ENCODE measurements at regions not wholly inside any gene's neighbourhood (a gene's known extent, or its start where the extent isn't known, plus 50 kb on each side); places are given as distances from the start of the nearest gene placed in this dataset.
"Not testable (repeated sequence)": the region's sequence is repeated elsewhere in the genome, so short reads cannot be mapped to it uniquely, and the experiment has no call there.

DNA sequence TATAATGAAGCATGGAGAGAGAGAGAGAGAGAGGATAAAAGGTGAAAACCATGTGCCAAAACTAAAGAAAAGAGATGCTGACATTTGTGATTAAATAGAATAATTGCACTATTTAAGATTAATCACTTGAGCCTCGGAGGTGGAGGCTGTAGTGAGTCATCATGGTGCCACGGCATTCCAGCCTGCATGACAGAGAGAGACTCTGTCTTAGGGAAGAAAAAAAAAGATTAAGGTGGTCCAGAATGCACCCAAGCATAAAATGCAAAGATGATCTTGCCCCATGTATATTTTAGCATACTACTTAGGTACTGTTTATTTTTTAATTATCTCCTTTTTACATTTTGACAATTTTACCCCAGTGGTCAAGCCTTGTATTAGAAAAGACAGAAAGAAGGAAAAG is 742.5 kb downstream of the SPATA31A1 start:
- H3K4me1 Mint-ChIP-seq (ENCODE audit: low read depth); H3K27me3 Mint-ChIP-seq (ENCODE audit: low read depth); ATAC-seq (replicated peaks in 1 of 2); DNase-seq; H3K9me3 Mint-ChIP-seq; H3K27ac Mint-ChIP-seq; H3K4me3 Mint-ChIP-seq; H3K36me3 Mint-ChIP-seq (ENCODE audit: insufficient read depth in 2 of 2): not testable (repeated sequence)

DNA sequence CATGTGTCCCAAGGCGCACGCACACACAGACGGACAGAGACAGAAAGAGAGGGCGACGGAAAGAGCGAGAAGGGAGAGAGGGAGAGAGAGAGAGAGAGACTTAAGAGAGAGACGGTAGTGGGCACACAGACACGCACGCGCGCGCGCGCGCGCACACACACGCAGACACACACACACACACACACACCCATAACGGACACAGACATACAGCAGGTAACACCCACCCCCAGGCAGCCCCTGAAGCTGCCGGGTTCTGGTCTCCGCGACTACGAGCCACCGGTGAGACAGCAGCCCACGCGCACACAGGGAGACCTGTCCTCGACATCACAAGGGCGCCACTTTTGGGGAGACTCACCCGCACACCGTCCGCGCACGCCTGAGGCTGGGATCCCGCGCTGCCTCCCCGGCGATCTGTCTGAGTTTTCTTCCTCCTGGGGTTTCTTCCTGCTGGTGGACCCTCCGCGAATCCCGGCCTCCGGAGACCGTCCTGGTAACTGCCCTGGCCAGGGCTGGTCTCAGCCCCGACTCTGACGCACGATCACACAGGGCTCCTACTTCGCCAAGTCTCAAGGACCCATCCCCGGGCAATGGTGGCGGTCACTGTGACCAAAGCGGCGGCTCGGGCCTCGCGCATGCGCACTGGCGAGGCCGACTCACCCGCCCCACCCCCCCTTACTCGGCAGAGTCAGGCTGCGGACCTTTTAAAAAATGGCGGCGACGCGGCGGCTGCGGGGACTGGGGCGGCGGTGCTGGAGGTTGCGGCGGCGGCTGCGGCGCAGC is 750.7 kb downstream of the SPATA31A1 start:
- Mint-ChIP-seq H3K4me3 (peak overlapping the region; percentile 82 to 91), H3K27ac (peak overlapping the region; percentile 93)
- not testable (repeated sequence) for H3K9me3 Mint-ChIP-seq; H3K36me3 Mint-ChIP-seq (ENCODE audit: insufficient read depth in 2 of 2); H3K4me1 Mint-ChIP-seq (ENCODE audit: low read depth); H3K27me3 Mint-ChIP-seq (ENCODE audit: low read depth)
- ATAC-seq (replicated peaks in 1 of 2) (peak; percentile 45 to 69), DNase-seq (peak; percentile 8 to 18)

DNA sequence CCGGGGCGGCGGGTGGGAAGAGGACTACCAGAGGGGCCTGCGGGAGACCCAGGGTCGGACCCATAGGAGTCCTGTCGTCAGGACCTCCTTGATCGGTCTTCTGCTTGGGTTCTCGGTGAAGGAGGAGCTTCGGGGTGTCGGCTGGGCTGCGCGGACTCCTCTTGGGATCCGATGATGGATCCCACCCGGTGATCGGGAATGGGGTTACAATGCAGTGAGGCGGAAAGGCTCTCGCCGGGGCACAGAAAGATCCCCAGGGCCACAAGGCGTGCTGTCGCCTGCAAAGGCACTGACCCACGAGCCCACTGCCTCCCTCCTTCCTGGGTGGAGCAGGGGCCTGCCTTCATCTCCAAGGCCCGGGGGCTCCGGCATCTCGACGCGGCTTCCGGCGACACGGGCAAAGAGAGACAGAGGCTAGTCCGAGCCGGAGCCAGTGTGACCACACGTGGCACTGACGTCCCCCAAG is 751.3 kb downstream of the SPATA31A1 start:
- not testable (repeated sequence) for H3K4me3 Mint-ChIP-seq; DNase-seq; H3K4me1 Mint-ChIP-seq (ENCODE audit: low read depth); H3K27me3 Mint-ChIP-seq (ENCODE audit: low read depth); ATAC-seq (replicated peaks in 1 of 2); H3K27ac Mint-ChIP-seq; H3K36me3 Mint-ChIP-seq (ENCODE audit: insufficient read depth in 2 of 2); H3K9me3 Mint-ChIP-seq

DNA sequence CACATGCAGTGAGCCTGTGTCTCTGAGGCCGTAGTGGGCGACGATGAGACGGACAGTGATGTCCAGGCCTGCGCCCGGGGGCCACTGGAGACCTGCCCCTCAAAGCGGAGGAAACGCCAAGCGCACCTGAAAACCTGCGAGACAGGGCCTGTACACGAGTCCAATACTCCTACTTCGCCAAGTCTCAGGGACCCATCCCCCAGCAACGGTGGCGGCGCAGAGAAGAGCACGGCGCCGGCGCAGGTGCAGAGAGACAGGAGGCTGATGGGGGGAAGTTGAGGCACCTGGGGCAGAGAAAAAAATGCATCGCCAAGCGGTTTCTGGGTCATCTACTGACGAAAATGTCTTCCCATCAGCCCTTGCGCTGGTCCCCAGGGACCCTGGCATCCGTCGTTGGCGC is 751.8 kb downstream of the SPATA31A1 start:
- not testable (repeated sequence) for H3K4me1 Mint-ChIP-seq (ENCODE audit: low read depth); DNase-seq; ATAC-seq (replicated peaks in 1 of 2); H3K9me3 Mint-ChIP-seq; H3K36me3 Mint-ChIP-seq (ENCODE audit: insufficient read depth in 2 of 2); H3K27ac Mint-ChIP-seq; H3K4me3 Mint-ChIP-seq; H3K27me3 Mint-ChIP-seq (ENCODE audit: low read depth)

DNA sequence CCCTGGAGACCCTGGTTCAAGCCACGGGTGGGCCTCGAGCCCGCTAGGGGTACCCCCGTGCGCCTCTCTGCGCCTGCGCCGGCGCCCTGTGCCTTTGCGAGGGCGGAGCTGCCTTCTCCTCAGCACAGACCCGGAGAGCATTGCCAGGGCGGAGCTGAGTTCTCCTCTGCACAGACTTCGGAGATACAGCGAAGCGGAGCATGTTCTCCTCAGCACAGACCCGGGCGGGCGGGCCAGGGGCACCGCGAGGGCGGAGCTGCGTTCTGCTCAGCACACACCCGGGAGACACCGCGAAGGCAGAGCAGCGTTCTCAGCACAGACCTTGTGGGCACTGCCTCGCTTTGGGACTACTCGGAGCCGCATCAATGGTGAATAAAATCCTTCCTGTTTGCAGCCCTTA is 753.0 kb downstream of the SPATA31A1 start:
- not testable (repeated sequence) for DNase-seq; H3K36me3 Mint-ChIP-seq (ENCODE audit: insufficient read depth in 2 of 2); H3K27ac Mint-ChIP-seq; H3K4me1 Mint-ChIP-seq (ENCODE audit: low read depth); H3K4me3 Mint-ChIP-seq; H3K9me3 Mint-ChIP-seq; H3K27me3 Mint-ChIP-seq (ENCODE audit: low read depth)
- ATAC-seq (replicated peaks in 1 of 2): peak in 1 of 2 donors; percentile 36

DNA sequence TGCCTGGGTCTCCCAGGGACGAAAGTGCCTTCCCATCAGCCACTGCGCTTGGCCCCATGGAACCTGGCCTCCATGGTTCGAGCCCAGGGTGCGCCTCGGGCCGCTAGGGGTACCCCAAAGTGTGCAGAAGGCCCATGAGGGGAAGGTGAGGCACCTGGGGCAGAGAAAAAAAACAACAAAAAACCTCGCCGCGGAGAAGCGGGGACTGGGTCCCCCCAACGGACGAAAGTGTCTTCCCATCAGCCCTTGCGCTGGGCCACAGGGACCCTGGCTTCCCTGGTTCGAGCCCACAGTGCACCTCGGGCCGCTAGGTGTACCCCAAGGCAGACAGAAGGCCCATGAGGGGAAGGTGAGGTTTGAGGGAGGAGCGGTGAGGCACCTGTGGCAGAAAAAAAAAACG is 755.3 kb downstream of the SPATA31A1 start:
- not testable (repeated sequence) for H3K4me3 Mint-ChIP-seq; H3K36me3 Mint-ChIP-seq (ENCODE audit: insufficient read depth in 2 of 2); H3K27me3 Mint-ChIP-seq (ENCODE audit: low read depth); DNase-seq; ATAC-seq (replicated peaks in 1 of 2); H3K27ac Mint-ChIP-seq; H3K4me1 Mint-ChIP-seq (ENCODE audit: low read depth); H3K9me3 Mint-ChIP-seq

DNA sequence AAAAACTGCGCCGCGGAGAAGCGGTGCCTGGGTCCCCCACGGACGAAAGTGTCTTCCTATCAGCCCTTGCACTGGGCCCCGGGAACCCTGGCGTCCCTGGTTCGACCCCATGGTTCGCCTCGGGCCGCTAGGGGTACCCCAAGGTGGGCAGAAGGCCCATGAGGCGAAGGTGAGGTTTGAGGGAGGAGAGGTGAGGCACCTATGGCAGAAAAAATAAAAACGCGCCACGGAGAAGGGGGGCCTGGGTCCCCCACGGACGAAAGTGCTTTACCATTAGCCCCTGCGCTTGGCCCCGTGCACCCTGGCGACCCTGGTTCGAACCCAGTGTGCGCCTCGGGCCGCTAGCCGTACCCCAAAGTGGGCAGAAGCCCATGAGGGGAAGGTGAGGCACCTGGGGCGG is 756.1 kb downstream of the SPATA31A1 start:
- not testable (repeated sequence) for H3K4me3 Mint-ChIP-seq; H3K9me3 Mint-ChIP-seq; H3K36me3 Mint-ChIP-seq (ENCODE audit: insufficient read depth in 2 of 2); H3K4me1 Mint-ChIP-seq (ENCODE audit: low read depth); H3K27ac Mint-ChIP-seq; H3K27me3 Mint-ChIP-seq (ENCODE audit: low read depth); ATAC-seq (replicated peaks in 1 of 2); DNase-seq

DNA sequence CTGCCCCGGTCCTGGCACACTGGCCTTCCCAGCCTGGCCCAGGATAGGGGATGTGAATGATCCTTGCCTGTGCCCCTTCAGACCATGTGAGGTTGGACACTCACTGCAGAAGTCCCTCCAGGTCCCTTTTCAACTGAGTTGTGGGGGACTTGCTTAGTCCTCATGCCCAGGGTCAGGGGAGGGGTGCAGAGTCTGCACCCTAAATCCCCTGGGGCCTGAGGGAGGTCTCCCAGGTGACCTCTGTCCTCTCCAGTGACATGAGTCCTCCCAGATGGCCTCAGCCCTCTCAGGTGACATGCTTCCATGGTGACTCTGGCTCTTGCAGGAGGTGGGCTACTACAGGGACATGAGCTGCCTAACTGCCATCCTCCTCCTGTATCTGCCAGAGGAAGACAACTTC is 775.1 kb downstream of the SPATA31A1 start:
- H3K27ac Mint-ChIP-seq; H3K4me1 Mint-ChIP-seq (ENCODE audit: low read depth); DNase-seq; ATAC-seq (replicated peaks in 1 of 2); H3K9me3 Mint-ChIP-seq; H3K27me3 Mint-ChIP-seq (ENCODE audit: low read depth); H3K36me3 Mint-ChIP-seq (ENCODE audit: insufficient read depth in 2 of 2); H3K4me3 Mint-ChIP-seq: not testable (repeated sequence)

DNA sequence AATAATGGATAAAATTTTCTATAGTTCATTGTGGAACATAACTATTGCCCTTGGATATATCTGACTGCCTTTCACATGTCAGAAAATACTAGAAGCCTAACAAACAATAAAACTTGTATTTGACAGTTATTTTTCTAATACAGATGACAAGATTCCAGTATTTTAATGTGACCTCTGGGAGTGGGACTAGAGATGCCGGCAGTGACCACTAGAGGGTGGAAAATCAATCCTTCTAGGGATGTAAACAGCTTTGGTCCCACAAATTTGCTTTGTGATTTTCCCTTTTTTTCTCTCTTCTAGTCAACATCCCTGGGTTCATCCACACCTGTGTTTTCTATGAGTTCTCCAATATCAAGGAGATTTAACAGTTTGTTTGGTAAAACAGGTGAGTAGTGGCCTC is 813.7 kb downstream of the SPATA31A1 start:
- not testable (repeated sequence) for H3K9me3 Mint-ChIP-seq; DNase-seq; H3K4me1 Mint-ChIP-seq (ENCODE audit: low read depth); ATAC-seq (replicated peaks in 1 of 2); H3K27me3 Mint-ChIP-seq (ENCODE audit: low read depth); H3K27ac Mint-ChIP-seq; H3K36me3 Mint-ChIP-seq (ENCODE audit: insufficient read depth in 2 of 2); H3K4me3 Mint-ChIP-seq

DNA sequence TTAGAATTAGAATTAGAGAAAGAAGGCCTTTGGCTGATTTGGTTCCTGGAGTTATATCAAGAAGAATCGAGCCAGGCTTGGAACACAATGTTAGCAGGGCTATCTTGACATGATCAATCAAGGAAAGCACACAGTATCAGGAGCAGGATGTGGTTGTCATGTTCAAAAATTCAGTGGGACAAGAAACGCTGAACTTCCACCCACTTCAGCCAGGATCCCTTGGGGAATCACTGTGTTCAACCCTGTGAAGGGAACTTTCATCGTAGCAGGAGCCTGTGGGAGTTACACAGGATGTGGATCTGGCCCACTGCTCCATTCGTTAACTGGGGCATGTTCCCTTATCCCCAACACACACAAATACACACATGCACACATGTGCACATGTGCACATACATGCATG is 817.8 kb downstream of the SPATA31A1 start:
- not testable (repeated sequence) for H3K4me3 Mint-ChIP-seq; DNase-seq; H3K27me3 Mint-ChIP-seq (ENCODE audit: low read depth); H3K36me3 Mint-ChIP-seq (ENCODE audit: insufficient read depth in 2 of 2); H3K4me1 Mint-ChIP-seq (ENCODE audit: low read depth); ATAC-seq (replicated peaks in 1 of 2); H3K27ac Mint-ChIP-seq; H3K9me3 Mint-ChIP-seq

DNA sequence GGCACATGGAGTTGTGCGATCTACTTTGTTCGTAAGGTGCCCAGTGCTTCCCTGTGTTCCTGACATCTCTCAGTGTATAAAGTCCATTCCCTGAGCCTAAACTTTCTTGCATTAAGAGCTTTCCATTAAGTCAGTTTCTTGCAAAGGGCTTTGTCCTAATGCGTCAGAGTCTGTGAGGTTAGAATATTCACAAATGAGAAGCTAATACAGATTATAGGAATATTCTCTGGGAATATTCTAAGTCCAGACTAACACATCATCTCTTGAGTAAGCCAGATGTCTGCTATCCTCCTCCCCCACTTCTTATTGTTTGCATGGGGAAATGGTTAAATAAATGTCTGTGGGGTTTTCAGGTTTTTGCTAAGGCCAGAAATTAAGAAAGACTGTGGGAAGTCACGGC is 818.6 kb downstream of the SPATA31A1 start:
- H3K27me3 Mint-ChIP-seq (ENCODE audit: low read depth); H3K36me3 Mint-ChIP-seq (ENCODE audit: insufficient read depth in 2 of 2); H3K4me3 Mint-ChIP-seq; ATAC-seq (replicated peaks in 1 of 2); DNase-seq; H3K4me1 Mint-ChIP-seq (ENCODE audit: low read depth); H3K27ac Mint-ChIP-seq; H3K9me3 Mint-ChIP-seq: not testable (repeated sequence)

DNA sequence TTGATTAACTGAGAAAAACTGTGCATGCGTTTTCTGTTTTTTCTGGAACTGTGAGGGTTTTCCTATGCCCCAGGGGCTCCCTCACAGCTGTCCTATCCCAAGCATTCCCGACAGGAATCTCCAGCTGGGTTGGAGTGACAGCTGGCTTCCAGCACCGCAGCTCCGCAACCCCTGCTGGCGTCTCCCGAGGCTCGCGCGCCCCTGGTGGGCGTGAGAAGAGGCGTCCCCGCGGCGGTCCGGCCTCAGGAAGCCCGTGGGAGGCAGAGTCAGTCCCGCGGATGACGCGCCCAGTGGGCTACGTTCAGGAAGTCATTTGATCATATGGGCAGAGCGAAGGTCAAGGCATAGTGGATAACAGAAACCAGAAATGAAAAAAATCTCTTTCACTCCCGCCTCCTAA is 821.9 kb downstream of the SPATA31A1 start:
- H3K9me3 Mint-ChIP-seq; ATAC-seq (replicated peaks in 1 of 2); H3K27ac Mint-ChIP-seq; DNase-seq; H3K36me3 Mint-ChIP-seq (ENCODE audit: insufficient read depth in 2 of 2); H3K27me3 Mint-ChIP-seq (ENCODE audit: low read depth); H3K4me1 Mint-ChIP-seq (ENCODE audit: low read depth); H3K4me3 Mint-ChIP-seq: not testable (repeated sequence)

DNA sequence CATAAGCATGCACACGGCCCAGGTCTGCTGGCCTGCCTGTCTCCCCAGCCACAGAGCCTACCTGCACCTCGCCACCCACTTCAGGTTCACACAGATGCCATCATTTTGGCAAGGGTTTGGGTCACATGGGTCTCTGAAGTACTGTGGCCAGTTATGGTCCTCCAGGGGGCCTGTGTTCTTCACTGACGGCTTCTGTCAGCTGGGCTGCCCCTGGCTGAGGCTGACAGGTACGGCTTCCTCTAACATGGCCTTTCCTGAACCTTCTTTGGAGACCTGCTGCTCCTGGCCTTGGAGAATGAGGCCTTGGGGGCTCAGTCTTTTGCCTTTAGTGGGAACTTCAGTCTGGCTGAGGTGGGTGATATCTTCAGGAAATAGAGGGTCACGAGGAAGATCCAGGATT is 835.9 kb downstream of the SPATA31A1 start:
- H3K4me1 Mint-ChIP-seq (ENCODE audit: low read depth); H3K9me3 Mint-ChIP-seq; H3K36me3 Mint-ChIP-seq (ENCODE audit: insufficient read depth in 2 of 2); ATAC-seq (replicated peaks in 1 of 2); DNase-seq; H3K27me3 Mint-ChIP-seq (ENCODE audit: low read depth); H3K27ac Mint-ChIP-seq; H3K4me3 Mint-ChIP-seq: not testable (repeated sequence)

DNA sequence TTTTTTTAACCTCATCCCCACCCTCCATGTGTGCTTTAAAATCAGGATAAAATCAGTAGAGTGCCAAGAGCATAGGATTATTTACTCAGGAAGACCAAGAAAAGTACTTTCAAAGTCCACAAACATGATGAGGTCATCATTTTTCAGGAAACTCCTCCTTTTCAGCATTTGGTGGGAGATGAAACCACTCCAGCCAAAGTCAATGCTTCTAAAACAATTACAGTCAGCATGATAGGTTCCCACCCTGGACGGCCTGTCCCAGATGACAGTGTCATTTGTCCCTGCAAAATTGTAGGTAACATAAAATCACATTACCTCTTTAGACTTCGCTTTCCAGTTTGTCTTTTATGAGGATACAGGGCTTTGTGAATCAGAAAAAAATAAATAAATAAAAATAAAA is 836.7 kb downstream of the SPATA31A1 start:
- ATAC-seq (replicated peaks in 1 of 2); H3K36me3 Mint-ChIP-seq (ENCODE audit: insufficient read depth in 2 of 2); H3K27ac Mint-ChIP-seq; H3K9me3 Mint-ChIP-seq; H3K4me1 Mint-ChIP-seq (ENCODE audit: low read depth); H3K4me3 Mint-ChIP-seq; H3K27me3 Mint-ChIP-seq (ENCODE audit: low read depth); DNase-seq: not testable (repeated sequence)
